ENCODE measurements at regions not wholly inside any gene's neighbourhood (a gene's known extent, or its start where the extent isn't known, plus 50 kb on each side); places are given as distances from the start of the nearest gene placed in this dataset.

DNA sequence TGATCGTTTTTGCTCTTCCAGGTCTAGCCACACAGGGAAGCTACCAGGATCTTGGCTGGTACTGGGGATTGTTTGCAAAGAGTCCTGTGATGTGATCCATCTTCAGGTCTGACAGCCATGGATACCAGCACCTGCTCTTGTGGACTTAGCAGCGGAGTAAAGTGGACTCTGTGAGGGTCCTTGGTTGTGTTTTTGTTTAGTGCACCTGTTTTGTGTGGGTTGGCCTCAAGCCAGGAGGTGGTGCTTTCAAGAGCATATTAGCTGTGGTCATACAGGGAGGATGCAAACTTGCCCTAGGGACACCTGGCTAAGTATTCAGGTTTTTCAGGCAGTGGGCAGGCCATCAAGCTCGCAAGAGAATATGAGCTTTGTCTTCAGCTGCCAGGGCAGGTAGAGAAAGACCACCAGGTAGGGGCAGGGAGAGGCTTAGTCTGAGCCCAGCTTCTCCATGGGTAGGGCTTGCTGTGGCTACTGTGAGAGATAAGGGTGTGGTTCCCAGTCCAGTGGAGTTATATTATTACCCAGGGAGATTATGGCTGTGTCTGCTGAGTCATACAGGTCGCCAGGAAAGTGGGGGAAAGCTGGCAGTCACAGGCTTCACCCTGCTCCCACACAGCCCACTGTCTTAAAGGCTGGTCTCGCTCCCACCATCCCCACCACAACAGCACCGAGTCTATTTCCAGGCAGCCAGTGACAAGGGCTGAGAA, 293.7 kb downstream of the PCDH18 start:
- no peaks in the 10 kb centered on the region for H3K4me1 Mint-ChIP-seq (ENCODE audit: low read depth)
- DNase-seq = no peak
- H3K4me3 Mint-ChIP-seq = no peak overlapping the region
- H3K9me3 Mint-ChIP-seq = no peaks in the 10 kb centered on the region
- TF ChIP-seq, protein P1, sequence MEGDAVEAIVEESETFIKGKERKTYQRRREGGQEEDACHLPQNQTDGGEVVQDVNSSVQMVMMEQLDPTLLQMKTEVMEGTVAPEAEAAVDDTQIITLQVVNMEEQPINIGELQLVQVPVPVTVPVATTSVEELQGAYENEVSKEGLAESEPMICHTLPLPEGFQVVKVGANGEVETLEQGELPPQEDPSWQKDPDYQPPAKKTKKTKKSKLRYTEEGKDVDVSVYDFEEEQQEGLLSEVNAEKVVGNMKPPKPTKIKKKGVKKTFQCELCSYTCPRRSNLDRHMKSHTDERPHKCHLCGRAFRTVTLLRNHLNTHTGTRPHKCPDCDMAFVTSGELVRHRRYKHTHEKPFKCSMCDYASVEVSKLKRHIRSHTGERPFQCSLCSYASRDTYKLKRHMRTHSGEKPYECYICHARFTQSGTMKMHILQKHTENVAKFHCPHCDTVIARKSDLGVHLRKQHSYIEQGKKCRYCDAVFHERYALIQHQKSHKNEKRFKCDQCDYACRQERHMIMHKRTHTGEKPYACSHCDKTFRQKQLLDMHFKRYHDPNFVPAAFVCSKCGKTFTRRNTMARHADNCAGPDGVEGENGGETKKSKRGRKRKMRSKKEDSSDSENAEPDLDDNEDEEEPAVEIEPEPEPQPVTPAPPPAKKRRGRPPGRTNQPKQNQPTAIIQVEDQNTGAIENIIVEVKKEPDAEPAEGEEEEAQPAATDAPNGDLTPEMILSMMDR (IDR thresholded peaks at IDR 0.05) = no peak
- H3K36me3 Mint-ChIP-seq (ENCODE audit: low read depth) = no peaks in the 10 kb centered on the region
- no peak overlapping the region for H3K27ac Mint-ChIP-seq
- H3K27me3 Mint-ChIP-seq (ENCODE audit: insufficient read depth) = no peaks in the 10 kb centered on the region

- peak; percentile 7 for DNase-seq
- H3K9me3 Mint-ChIP-seq = peaks cover 8% of the 10 kb centered on the region
Observed at GRCh38 chr4:137226900-137227299, 305.4 kb downstream of the PCDH18 start.

GRCh38 chr4:137226221-137226620, 306.1 kb downstream of the PCDH18 start:
- DNase-seq = no peak
- peaks cover 8% of the 10 kb centered on the region for H3K9me3 Mint-ChIP-seq
- peaks cover 9% of the 10 kb centered on the region for H3K36me3 Mint-ChIP-seq (ENCODE audit: low read depth)
- no peaks in the 10 kb centered on the region for H3K27me3 Mint-ChIP-seq (ENCODE audit: insufficient read depth)
- TF ChIP-seq, protein P1 (IDR thresholded peaks at IDR 0.05) = no peak
- H3K4me1 Mint-ChIP-seq (ENCODE audit: low read depth) = peaks cover 6% of the 10 kb centered on the region
- no peak overlapping the region for H3K27ac Mint-ChIP-seq
- H3K4me3 Mint-ChIP-seq = no peak overlapping the region

More at GRCh38 chr4:137226900-137227299, 305.4 kb downstream of the PCDH18 start:
- Mint-ChIP-seq H3K4me1 (ENCODE audit: low read depth) (peaks cover 11% of the 10 kb centered on the region), H3K36me3 (ENCODE audit: low read depth) (peaks cover 9% of the 10 kb centered on the region), H3K27me3 (ENCODE audit: insufficient read depth) (no peaks in the 10 kb centered on the region), H3K4me3 (no peak overlapping the region), H3K27ac (no peak overlapping the region)
- TF ChIP-seq, protein P1 (IDR thresholded peaks at IDR 0.05) = peak; percentile 72

DNA sequence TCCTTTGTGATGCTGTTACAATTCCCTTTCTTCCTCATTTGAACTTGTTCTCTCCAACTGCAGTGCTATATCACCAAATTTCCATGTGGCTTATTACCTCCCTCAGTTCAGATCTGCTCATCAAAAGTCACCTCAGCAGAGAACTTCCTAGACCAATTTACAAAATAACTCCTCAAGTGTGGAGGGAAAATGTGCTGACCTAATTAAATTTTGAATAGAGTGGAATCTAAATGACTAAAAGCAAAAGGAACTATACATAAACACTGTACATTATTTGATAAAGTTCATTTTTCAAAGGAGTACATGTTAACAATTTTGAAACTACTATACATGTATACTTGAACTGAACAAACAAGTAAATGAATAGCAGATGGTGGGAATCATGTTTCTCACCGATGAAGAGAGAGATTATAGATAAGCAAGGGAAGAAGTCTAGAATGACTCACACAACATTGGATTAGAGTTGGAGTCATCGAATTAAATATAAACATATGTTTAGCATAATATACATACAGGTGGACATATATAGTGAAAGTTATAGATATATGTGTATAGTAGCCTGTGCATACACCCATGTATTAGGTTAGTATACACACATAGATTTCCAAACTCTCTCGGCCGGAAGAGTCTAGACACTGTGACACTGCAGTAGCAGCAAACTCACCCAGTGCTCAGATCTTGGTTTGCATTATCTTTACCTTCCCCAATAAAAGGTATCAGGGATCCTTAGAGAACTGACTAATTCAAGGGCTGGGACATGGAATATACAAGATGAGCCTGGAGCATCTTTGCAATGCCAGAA, 318.7 kb downstream of the PCDH18 start:
- TF ChIP-seq, protein P1 (IDR thresholded peaks at IDR 0.05) = no peak
- Mint-ChIP-seq H3K4me1 (ENCODE audit: low read depth) (peaks cover 34% of the 10 kb centered on the region), H3K9me3 (no peaks in the 10 kb centered on the region), H3K36me3 (ENCODE audit: low read depth) (no peaks in the 10 kb centered on the region), H3K4me3 (peak overlapping the region; percentile 38), H3K27me3 (ENCODE audit: insufficient read depth) (no peaks in the 10 kb centered on the region), H3K27ac (peak overlapping the region; percentile 17)
- DNase-seq = peak; percentile 75

GRCh38 chr4:137212601-137213000, 319.7 kb downstream of the PCDH18 start:
- no peaks in the 10 kb centered on the region for H3K27me3 Mint-ChIP-seq (ENCODE audit: insufficient read depth)
- no peak for DNase-seq
- TF ChIP-seq, protein P1 (IDR thresholded peaks at IDR 0.05) = no peak
- no peak overlapping the region for H3K27ac Mint-ChIP-seq
- H3K4me3 Mint-ChIP-seq = no peak overlapping the region
- peaks cover 28% of the 10 kb centered on the region for H3K4me1 Mint-ChIP-seq (ENCODE audit: low read depth)
- H3K9me3 Mint-ChIP-seq = no peaks in the 10 kb centered on the region
- no peaks in the 10 kb centered on the region for H3K36me3 Mint-ChIP-seq (ENCODE audit: low read depth)

Data from HFFc6 (cell line).